ENCODE measurements at regions not wholly inside any gene's neighbourhood (a gene's known extent, or its start where the extent isn't known, plus 50 kb on each side); places are given as distances from the start of the nearest gene placed in this dataset.

DNA sequence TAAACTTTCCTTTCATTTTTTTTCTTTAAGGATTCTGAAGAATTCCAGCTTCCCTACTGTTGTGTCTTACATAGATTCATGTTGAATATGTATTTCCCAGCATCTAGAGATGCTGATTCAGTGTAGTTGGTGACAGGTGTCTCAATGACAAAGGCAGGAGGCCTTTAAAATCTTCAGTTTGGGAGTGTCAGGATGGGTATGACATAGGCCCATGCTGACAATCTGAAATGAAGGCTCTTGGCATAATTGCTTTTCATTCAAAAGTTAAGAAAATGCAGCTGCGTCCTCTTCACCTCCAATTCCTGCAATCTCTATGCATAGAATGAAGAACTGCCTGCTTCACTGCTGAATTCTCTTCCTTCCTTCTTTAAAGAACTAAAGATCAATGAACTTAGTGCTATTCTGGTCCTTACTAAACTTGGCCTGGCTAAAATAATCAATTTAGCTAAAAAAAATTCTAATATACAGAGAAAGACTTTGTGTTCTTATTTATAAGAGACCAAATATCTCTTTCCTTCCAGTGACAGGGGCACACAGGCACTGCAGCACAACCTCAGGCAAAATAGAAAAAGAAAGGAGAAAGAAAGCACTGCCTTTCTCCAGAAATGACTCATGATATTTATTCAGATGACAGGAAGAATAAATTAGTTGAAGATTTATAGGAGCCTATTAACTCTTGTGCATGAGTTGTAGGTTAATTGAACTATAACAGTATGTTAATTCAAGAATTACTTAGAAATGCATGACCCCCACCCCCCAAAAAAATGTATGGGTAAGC lies 152.6 kb upstream of the GBE1 start:
- no peak for DNase-seq
- in situ Hi-C loops (cut with HindIII; ENCODE audit: low pct_ligation_motif_present, low pct_unique_long_range_greater_than_20kb, low sequenced_read_pairs): no loop called here

DNA sequence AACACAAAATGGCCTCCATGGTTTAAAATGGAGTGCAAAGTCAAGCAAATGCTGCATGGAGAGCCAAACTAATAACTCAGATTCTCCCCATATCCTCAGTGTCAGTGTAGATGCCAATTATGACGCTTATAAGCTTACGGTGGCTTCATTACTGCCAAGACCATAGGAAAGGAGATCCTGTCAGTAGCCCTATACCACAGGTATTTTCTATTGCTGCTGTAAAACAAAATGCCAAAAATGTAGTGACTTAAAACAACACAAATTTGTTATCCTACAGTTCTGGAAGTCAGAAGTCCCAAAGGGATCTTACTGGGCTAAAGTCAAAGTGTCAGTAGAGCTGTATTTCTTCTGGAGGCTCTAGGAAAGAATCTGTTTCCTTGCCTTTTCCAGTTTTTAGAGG lies 149.8 kb upstream of the GBE1 start:
- no peak for DNase-seq
- in situ Hi-C loops (cut with HindIII; ENCODE audit: low pct_ligation_motif_present, low pct_unique_long_range_greater_than_20kb, low sequenced_read_pairs): no loop called here

DNA sequence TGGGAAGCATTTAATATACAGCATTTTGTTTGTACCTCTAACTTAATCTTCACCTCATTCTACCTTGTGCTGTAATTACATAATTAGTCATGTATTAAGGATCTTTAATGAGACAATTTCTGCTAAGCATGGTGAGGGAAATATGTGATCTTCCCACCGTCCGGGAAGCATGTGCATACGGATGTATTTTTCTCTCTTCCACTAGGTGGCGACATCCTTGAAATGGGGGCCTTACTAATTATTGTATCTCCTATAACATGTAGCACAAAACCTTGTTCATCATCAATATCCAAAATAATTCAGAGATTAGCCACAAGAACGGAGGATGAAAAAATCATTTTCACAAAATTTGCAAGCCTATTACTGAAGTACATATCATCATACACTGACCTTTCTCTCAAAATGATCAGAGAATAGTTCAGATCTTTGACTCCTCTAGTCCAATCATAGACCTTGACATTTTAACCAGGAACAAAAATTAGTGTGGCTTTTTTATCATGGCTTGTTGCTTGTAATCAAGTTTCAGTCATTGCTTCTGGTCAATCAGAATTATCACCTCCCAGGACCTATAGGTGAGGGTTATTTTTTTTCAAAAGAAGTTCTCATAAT lies 148.9 kb upstream of the GBE1 start:
- in situ Hi-C loops (cut with HindIII; ENCODE audit: low pct_ligation_motif_present, low pct_unique_long_range_greater_than_20kb, low sequenced_read_pairs): no loop called here
- DNase-seq: peak; percentile 57

DNA sequence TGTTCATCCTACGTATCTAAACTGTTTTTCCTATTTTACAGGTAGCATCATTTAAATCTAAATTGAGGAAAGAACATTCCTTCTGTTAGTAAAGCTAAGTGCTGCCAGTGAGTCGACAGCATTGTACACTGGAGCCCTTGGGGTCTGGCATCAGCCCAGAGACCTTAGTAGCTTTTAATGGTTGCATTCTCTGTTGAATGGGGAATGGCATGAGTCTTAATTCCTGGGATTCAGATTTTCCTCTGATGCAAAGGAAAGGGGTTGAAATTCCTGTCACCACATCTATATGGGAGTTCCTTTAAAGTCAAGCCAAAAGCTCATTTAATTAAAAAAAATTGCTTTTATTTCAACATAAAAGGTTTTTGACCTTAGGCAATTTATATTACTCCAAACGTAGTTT lies 148.4 kb upstream of the GBE1 start:
- in situ Hi-C loops (cut with HindIII; ENCODE audit: low pct_ligation_motif_present, low pct_unique_long_range_greater_than_20kb, low sequenced_read_pairs): no loop called here
- no peak for DNase-seq

DNA sequence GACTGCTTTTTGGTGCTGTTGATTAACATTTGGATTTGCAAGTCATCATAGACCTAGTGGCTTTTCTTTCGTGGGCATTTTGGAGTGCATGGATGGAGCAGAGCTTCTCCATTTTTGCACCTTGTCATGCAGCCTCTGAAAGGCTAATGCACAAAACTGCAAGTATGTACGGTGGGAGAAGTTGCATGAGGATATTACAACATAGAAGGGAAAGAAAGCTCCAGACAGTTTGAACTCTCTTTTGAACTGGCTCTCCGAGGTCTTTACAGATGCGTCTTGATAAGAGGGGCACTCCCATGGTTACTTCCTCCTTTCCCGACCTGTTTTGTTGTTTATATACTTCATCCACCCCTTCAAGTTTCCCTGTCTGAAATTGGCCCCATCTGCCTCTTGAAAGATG lies 147.1 kb upstream of the GBE1 start:
- DNase-seq: no peak
- in situ Hi-C loops (cut with HindIII; ENCODE audit: low pct_ligation_motif_present, low pct_unique_long_range_greater_than_20kb, low sequenced_read_pairs): no loop called here

DNA sequence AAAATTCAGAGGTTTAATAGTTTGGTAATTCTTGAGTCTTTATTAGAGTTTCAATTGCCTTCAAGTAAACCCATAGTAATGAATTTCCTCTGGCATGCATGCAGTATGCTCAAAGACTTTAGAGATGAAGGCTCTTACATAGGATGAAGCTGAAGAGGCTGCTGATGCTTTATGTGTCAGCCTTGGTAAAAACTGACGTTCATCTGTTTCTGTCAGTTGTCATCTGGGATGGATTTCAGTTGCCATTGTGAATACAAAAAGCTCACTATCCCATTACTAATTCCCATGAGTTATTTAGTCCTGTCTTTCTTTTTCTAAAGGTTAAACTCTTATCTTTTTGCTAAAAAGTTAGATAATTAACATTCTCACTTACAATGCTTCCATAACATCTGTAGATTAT lies 136.9 kb upstream of the GBE1 start:
- no peak for DNase-seq

DNA sequence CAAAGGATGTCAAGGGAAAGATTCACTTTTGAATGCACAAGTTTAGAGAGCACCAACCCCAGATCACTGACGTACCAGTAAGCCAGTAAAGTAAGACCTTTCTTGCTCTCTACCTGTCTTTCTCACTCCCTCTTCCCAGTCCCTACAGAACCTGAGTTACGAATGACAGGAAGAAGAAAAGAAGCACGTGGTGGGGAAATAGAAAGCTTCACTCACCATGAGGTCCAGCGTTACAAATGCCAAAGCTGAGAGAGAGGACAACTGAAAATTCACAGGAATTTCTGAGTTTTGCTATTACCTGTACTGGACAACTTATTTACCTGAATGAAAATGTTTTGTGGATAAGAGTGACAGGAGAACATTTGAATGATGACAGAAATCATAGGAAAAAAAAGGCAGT lies 133.2 kb upstream of the GBE1 start:
- in situ Hi-C loops (cut with HindIII; ENCODE audit: low pct_ligation_motif_present, low pct_unique_long_range_greater_than_20kb, low sequenced_read_pairs): no loop called here
- no peak for DNase-seq

More for the DNA sequence above, 136.9 kb upstream of the GBE1 start:
- in situ Hi-C loops (cut with HindIII; ENCODE audit: low pct_ligation_motif_present, low pct_unique_long_range_greater_than_20kb, low sequenced_read_pairs): no loop called here

DNA sequence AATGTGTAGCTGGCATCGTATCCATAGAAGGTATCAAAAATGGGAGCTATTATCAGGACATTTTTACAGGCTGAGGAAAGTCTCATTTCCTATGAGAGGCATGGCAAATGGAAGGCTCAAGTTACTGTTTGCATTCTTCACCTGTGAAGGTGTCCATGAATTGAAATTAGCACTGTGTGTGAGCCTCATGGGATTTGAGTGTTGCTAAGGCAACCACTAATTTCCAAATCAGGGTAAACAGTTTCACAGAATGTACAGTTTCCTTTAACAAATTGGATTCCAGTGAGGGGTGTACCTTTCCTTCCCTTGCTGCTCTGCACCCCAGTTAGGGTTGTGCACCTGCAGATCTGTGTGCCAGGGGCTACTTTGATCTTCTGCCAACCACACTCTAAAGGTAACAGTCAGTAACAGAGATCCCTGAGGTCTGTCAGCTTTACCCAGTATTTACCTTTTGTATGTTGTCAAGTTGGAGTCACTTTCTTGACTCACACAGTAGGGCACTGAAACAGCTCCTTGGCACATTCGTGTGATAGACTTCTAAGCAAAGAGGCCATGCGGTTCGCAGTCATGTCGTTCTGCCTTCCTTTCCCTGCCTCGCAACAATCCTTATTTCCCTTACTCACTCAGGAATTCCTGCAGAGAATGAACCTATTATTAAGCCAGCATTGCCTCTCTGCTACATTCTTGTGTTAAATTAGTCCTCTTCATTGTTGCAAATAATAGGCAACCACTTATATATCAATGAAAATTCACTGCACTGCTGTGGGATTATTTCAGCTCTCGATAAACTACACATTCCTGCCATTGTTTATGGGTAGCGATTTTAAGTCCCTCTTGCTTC lies 129.8 kb upstream of the GBE1 start:
- in situ Hi-C loops (cut with HindIII; ENCODE audit: low pct_ligation_motif_present, low pct_unique_long_range_greater_than_20kb, low sequenced_read_pairs): no loop called here
- no peak for DNase-seq

DNA sequence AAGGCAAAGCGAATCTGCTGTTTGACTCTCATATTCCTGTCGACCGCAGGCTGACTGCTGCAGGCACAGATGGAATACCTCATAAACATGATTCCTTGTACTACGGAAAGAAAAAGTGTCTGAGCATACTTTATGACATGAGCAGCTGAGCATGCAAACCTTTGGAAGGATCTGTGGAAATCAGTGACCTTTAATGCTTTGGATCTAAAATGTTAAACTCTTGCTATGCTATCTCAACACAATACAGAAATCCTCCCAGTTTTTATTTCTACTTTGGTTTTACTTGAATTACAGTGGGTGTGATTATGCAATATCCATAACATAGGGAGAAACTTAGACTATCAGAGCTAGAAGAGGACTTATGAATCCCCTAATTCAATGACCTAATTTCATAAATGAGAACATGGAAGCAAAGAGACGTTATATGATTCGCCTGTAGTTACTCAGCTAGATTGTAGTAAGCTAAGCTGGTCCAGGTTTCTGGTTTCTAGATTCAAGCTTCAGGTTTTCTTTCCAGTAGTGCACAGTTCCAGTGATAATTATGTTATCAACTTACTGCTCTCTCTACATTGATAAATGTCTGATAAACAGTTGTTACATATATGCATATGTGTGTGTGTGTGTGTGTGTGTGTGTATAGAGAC lies 127.6 kb upstream of the GBE1 start:
- in situ Hi-C loops (cut with HindIII; ENCODE audit: low pct_ligation_motif_present, low pct_unique_long_range_greater_than_20kb, low sequenced_read_pairs): no loop called here
- no peak for DNase-seq

DNA sequence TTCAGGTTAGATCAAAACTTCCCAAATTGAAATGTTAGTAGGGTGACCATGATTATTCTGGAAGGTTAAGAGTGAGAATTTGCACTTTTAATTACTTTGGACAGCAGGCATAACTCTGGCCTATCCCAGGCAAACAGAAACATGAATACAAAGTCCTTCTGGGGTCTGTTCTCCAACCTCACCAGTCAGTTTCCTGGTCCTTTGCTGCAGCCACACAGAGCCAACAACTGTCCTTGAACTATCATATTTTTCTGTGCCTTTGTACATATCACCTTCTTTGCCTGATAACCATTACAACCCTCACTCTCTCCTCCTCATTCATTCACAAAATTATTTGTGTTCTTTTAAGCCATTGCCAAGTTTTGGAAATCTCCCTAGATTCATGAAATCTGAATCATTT lies 126.0 kb upstream of the GBE1 start:
- no peak for DNase-seq
- in situ Hi-C loops (cut with HindIII; ENCODE audit: low pct_ligation_motif_present, low pct_unique_long_range_greater_than_20kb, low sequenced_read_pairs): no loop called here

DNA sequence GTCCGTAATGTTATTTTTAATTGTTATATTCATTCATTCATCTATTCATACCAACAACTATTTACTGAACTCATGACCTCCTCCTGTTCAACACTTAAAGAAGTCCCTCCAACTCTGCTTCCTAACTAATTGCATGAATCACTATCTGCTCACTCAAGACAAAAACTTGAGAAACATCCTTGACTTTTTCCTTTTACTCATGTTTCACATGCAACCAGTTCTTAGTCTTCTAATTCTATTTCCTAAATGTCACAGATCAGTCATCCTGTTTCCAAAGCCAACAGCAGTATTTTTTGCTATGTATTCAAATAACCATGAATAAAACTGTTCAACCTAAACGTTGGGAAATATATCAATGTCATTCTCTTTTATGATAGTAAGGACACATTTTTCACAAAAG lies 124.6 kb upstream of the GBE1 start:
- no peak for DNase-seq
- in situ Hi-C loops (cut with HindIII; ENCODE audit: low pct_ligation_motif_present, low pct_unique_long_range_greater_than_20kb, low sequenced_read_pairs): no loop called here

DNA sequence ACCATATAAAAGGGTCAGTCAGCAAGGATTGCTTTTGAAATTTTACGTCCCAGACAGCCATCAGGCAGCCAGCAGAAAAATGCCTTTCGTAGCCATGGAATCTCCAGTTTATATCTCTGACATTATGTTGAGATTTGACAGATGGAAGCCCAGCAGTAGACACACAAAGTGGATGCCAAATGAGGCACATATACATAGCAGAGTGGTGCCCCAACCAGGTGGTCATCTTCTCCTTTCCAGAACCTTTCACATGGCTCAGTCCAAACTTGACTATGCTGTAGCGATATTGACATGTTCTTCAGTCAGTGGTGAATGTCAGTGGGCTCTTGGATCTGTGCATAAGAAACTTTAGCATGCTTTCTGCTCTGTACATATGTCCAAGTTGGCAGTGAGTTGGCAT lies 123.3 kb upstream of the GBE1 start:
- DNase-seq: no peak
- in situ Hi-C loops (cut with HindIII; ENCODE audit: low pct_ligation_motif_present, low pct_unique_long_range_greater_than_20kb, low sequenced_read_pairs): no loop called here

DNA sequence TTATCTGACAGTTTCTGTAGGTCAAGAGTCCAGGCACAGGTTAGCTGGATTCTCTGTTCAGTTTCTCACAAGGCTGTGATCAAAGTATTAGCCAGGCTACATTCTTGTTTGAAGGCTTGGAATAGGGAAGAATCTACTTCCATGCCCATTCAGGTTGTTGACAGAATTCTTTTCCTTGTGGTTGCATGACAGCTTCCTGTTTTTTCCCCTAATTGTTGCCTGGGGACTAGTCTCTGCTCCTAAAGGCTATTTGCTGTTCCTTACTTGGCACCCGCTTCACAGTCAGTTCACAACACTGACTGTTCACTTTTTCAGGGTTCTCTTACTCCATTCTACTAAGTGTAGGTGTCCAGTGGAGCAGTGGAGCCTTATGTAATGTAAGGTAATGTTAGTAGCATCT lies 115.4 kb upstream of the GBE1 start:
- DNase-seq: no peak
- in situ Hi-C loops (cut with HindIII; ENCODE audit: low pct_ligation_motif_present, low pct_unique_long_range_greater_than_20kb, low sequenced_read_pairs): no loop called here

DNA sequence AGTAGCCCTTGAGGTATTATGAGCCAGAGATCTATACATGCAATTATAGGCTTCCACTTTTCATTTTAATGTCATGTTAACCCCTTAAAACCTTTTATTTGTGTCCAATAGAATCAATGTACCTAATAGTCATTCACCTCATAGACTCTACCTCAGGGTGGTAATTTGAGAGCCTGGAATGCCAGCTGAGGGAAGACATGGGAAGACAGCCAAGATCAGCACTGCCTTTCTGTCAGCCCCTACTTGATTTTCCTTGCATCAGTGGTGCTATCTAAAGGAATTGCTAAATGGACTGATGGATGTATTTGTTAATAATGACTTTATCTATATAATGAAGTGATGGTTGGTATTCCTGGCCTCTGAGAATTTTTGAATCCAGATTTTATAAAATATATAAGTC lies 113.3 kb upstream of the GBE1 start:
- in situ Hi-C loops (cut with HindIII; ENCODE audit: low pct_ligation_motif_present, low pct_unique_long_range_greater_than_20kb, low sequenced_read_pairs): no loop called here
- DNase-seq: no peak

DNA sequence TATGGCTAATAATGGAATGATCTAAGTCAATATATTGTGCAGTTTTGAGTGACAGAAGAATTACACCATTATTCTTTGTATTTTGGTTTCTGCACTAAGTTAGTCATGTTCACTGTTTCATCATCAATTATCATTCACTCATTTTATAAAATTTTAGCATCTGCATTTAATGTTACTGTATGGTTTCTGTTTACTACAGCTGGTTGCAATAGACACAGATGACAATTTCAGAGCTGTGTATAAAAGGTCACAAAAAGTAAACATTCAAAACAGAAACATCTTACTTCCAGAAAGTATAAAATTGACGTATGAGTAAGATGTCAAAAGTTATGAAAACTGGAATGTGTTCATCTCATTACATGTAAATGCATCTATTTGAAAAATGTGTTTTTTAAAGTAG lies 111.1 kb upstream of the GBE1 start:
- in situ Hi-C loops (cut with HindIII; ENCODE audit: low pct_ligation_motif_present, low pct_unique_long_range_greater_than_20kb, low sequenced_read_pairs): no loop called here
- no peak for DNase-seq

DNA sequence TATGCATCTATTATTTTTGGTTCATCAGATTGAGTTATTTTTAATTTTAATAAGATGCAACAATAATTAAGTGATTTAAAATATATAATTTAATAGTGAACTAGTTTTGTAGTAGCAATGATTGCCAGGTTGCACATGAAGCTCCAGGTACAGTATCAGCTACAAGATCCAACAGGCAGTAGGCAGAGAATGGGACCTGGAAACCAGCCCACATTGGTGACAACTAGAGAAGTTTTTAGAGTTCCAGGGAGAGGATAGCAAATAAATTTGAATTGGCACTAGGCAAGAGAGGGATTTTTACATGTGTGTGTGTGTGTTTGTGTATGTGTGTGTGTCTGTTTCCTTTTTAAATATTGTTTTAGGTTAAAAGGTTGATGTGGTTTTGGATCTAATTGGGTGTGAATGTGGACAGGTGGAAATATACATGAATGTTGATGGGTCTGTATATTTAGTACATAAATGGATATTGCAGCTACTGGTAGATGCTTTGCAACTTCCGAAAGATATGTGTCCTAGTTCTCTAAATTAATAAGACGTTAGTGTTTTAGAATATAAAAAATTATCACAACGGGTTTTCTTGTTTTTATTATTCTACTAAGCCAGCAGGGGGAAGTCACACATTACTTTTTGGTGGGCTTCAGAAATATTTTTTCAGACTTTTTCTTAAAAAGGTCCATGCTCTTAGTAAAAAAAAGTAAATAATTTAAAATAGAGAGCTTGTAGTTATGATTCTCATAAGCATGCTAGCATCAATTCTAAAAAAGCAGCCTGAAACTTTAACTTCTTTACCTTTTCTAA lies 110.1 kb upstream of the GBE1 start:
- in situ Hi-C loops (cut with HindIII; ENCODE audit: low pct_ligation_motif_present, low pct_unique_long_range_greater_than_20kb, low sequenced_read_pairs): no loop called here
- DNase-seq: peak; percentile 10

DNA sequence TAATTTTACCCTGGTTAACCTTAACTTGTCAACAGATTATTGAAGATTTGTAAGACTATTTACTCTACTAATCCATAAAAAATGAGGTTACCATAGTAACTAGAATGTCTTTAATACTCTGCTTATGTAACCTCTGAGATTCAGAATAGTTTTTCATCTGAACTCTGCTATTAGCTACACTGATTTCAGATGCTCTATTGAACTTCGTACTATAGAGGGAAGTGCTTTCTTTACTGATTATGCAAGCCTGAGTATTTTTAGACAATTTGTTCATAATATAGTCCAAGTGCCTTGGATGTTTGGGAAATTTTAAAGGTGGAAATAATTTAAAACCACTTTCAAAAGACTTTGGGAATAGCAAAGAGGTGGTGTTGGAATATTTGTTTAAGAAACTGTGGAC lies 107.9 kb upstream of the GBE1 start:
- in situ Hi-C loops (cut with HindIII; ENCODE audit: low pct_ligation_motif_present, low pct_unique_long_range_greater_than_20kb, low sequenced_read_pairs): no loop called here

DNA sequence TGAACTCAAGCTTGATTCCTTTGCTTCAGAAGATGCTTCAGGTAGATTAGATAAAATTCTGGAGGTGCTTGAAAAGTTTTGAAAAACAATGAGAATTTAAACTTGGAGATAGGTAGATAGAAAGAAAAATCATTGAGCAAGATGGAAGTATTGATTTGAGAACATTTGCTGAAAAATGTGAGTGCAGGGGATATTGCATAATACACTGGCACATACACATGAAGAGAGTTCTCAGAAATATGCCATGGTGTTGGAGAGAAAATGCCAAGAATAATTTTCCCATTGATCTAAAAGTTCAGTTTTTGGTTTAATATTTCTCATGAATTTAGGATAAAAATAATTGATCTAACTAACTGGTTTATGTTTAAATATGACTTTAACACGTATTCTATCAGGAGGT lies 107.2 kb upstream of the GBE1 start:
- in situ Hi-C loops (cut with HindIII; ENCODE audit: low pct_ligation_motif_present, low pct_unique_long_range_greater_than_20kb, low sequenced_read_pairs): no loop called here
- DNase-seq: no peak

More for the DNA sequence above, 107.9 kb upstream of the GBE1 start:
- DNase-seq: no peak
